Right cardiac atrium (tissue), 5 donors: ENCODE measurements at regions not wholly inside any gene's neighbourhood (a gene's known extent, or its start where the extent isn't known, plus 50 kb on each side); places are given as distances from the start of the nearest gene placed in this dataset.
"Not testable (repeated sequence)": the region's sequence is repeated elsewhere in the genome, so short reads cannot be mapped to it uniquely, and the experiment has no call there.

Experiments
- ATAC-seq, 2 donors: fragments of 200-7000 bp; cut with Tn5 transposase; one replicate each; pipeline versions ENCODE4 v1.8.0 to v1.9.1; 2020; ENCODE audit warnings: moderate library complexity in 2 of 2, mild to moderate bottlenecking in 1 of 2
- DNase-seq, 3 donors: peaks; one replicate each; pipeline ENCODE4 v3.0.0-alpha.2; 2020
- H3K27ac ChIP-seq: one replicate; pipeline ENCODE4 v1.5.1; 2013; ENCODE audit warnings: mild to moderate bottlenecking, low read length, control low read depth, moderate library complexity
- H3K27me3 ChIP-seq: one replicate; pipeline ENCODE4 v1.6.1; 2013; ENCODE audit not compliant: control insufficient read depth, insufficient read depth
- H3K4me1 ChIP-seq: one replicate; pipeline ENCODE4 v1.6.1; 2013; ENCODE audit warnings: low read length; ENCODE audit not compliant: control insufficient read depth, insufficient read depth
- H3K4me3 ChIP-seq: one replicate; pipeline ENCODE4 v1.5.1; 2013; ENCODE audit warnings: low read length, control low read depth
- H3K9me3 ChIP-seq: one replicate; pipeline ENCODE4 v1.6.1; 2013; ENCODE audit warnings: low read length; ENCODE audit not compliant: control insufficient read depth
- WGBS: extraction: QIAGEN DNeasy Blood & Tissue Kit; methylation state at CpG from one replicate; pipeline ENCODE4 v1.1.7; 2013; 5-methylcytosine and 5-hydroxymethylcytosine counted together
- intact Hi-C, 4 donors: fragments of 100-400 bp; cut with DNase I; formaldehyde crosslinking; loops; one replicate each; pipeline versions ENCODE4 v1.11.0 to v1.14.0; 2022 to 2023
- donor health status: healthy with polysubstance abuse.
- donor health status: DM: no; HTN: yes; CAD: no.
- donor health status: DM: no; HTN: no; CAD: no.
- donor health status: DM: no; HTN: yes; CAD: no; lungs with severe emphysema.
- donor health status: DM: yes; HTN: yes; CAD: no.

DNA sequence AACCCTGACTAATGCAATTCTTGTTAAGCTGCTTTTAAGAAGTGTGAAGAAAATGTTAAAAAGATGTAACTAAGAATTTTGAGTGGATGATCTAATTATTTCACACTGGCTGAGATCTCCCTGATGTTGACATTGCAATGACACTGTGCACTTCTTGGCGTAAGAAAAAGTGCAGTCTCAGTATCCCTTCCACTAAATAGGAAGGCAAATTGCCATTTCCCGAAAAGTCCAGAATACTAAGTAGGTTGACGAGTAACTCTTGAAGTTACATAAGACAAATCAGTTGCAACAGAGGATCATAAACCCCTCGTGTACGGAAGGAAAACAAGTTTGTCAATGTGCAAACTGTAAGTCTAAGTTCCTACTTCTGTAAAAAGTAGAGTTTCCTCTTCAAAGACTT is 189.9 kb downstream of the LMLN start:
- DNase-seq (peak in 1 of 3 donors; percentile 21), ATAC-seq (peak; percentile 4 to 43)
- H3K4me3 ChIP-seq, H3K27me3 ChIP-seq, H3K9me3 ChIP-seq, H3K27ac ChIP-seq, intact Hi-C loops, H3K4me1 ChIP-seq: not testable (repeated sequence)
- 51% methylated on average over 5 of the region's 5 CpGs for WGBS

DNA sequence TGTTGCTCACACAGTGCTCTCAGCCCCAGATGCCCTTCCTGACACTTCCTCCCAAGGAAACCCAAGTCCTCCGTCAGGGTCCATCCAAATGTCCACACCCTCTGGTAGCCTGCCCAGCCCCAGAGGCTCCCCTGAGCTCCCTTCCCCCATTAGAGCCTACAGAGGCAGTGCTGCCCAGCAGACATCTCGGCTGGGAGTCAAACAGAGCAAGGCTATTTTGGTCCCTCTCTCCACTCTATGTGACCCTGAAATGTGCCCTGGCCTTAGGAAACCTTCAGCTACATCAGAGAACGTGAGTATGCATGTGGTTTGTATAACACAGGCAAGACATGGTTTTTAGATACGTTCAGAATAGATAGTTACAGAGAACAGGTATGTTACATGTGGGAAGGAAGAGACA is 191.8 kb downstream of the LMLN start:
- intact Hi-C loops, H3K27ac ChIP-seq, H3K4me1 ChIP-seq, H3K4me3 ChIP-seq, H3K27me3 ChIP-seq, H3K9me3 ChIP-seq: not testable (repeated sequence)
- DNase-seq (peak in 1 of 3 donors; percentile 10), ATAC-seq (peak; percentile 76 to 78)
- 37% methylated on average over 4 of the region's 4 CpGs for WGBS

DNA sequence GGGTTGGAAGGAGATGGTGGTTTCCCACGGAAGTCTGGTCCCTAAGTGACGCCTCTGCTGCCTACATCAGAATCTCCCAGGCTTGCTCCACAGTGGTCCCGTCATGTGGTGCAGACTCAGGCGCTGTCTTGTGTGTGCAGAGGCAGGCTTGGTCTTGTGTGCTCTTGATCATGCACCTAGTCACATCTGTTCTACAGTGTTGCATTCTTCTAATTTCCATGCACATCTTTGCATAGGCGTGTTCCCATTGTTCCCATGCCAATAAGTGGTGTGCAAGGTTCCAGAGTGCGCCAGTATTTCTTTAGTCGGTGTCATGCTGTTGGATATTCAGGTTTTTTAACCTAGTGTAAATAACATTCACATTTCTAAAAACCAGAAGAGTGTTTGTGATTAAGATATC is 195.8 kb downstream of the LMLN start:
- H3K4me1 ChIP-seq, H3K4me3 ChIP-seq, DNase-seq, H3K9me3 ChIP-seq, H3K27ac ChIP-seq, ATAC-seq, H3K27me3 ChIP-seq, intact Hi-C loops: not testable (repeated sequence)
- WGBS = 94% methylated on average over 4 of the region's 7 CpGs

DNA sequence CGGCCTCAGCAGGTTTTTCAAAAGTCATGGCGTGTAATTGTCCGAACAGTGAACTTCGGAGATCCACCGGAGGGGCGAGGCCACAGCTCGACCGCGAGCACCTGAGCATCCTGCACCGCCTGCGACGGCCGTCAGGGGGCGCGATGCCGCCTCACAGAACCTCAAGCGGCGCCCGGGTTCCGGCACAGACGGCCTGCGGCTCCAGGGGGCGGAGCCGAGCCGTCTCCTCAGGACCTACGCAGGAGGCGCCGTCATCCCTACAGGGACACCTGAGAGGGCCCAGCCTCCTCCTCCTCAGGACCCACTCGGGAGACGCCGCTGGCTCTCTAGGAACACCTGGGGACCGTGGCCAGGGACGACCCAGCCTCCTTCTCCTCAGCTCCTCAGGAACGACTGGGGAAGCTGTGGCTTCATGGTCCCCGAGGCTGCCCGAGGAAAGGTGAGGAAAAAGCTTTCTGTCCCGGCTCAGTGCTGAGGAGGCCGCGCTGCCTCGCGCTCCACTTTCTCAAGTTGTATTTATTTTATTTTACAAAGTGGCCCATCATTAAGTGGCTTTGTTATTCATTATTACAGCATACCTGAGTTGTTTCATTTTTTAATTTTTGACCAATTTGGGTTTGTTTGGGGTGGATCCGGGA is 197.3 kb downstream of the LMLN start:
- intact Hi-C loops = not testable (repeated sequence)

DNA sequence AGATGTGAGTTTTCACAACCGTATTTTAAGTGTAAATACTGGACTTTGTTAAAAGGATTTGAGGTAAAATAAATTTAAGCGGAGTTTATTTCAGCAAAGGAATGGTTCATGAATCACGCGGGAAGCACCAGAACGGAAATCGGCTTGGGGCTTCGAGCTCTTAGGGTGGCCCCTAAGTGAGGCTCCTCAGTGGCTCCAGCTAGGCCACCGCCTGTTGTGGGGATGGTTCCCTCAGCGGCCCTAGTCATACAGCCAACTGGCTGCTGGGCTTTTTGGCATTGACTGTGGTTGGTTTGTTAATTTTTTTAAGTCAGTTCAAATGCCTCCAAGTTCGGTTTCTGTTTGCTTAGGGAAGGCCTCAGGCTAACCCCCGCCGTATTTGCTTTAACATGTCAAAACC is 198.0 kb downstream of the LMLN start:
- H3K27me3 ChIP-seq, H3K4me3 ChIP-seq, H3K9me3 ChIP-seq, H3K27ac ChIP-seq, H3K4me1 ChIP-seq, DNase-seq, intact Hi-C loops: not testable (repeated sequence)
- 78% methylated on average over 8 of the region's 12 CpGs for WGBS
- ATAC-seq = peak in 1 of 2 donors; percentile 48

More for the DNA sequence above, 197.3 kb downstream of the LMLN start:
- peak; percentile 69 to 86 for ATAC-seq
- not testable (repeated sequence) for H3K4me3 ChIP-seq, H3K27ac ChIP-seq, H3K27me3 ChIP-seq, DNase-seq, H3K9me3 ChIP-seq, H3K4me1 ChIP-seq
- WGBS = 12% methylated on average over 9 of the region's 42 CpGs

DNA sequence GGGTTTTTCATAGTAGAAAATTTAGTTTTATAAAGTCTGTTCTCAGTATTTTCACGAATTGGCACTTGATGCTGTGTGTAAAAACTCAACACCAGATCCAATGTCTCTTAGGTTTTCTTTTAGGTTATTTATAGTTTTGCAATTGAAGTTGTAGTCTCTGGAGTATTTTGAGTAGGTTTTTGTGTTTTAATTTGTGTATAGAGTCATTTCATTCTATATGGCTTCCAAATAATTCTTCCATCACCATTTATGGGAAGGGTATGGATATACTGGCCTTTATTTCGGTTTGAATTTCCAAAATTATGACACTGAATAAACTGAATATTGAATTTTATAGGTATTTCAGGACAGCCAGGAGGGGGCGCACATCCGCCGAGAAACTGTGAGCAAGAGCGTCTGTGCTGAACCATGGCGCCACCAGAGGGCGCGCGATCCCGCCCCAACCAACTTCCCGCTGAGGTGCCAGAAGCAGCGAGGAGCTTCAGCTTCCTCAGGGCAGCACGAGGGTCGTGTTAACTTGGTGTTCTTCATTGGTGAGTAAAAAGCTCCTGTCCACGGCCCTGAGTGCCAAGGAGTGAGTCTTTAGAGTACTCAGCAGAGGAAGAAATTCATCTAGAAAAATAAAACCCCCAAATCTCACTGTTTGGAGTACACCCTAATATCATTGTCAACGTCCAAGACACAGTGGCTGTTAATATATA is 207.5 kb downstream of the LMLN start:
- peak; percentile 74 to 91 (median 80) for DNase-seq
- ATAC-seq, H3K4me1 ChIP-seq, H3K4me3 ChIP-seq, H3K27ac ChIP-seq, intact Hi-C loops, H3K27me3 ChIP-seq, H3K9me3 ChIP-seq: not testable (repeated sequence)
- 2% methylated on average over 14 of the region's 17 CpGs for WGBS

DNA sequence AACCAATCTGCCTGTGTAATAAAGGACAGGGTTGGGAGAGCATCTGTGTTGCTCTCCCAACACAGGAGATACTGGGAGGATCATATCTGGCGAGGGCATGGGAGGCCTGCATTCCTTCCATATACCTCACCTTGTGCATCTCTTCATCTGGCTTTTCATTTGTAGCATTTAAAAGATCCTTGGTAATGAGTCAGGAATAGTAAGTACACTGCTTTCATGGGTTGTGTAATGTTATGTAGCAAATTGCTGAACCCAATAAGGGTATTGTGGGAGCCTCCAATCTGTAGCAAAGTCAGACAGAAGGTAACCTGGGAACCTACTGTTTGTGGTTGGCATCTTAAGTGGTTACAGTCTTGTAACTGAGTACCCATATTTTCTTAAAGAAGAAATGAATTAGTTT is 210.8 kb downstream of the LMLN start:
- ATAC-seq, H3K4me3 ChIP-seq, intact Hi-C loops, DNase-seq, H3K27me3 ChIP-seq, H3K27ac ChIP-seq, H3K4me1 ChIP-seq, H3K9me3 ChIP-seq: not testable (repeated sequence)
- 85% methylated on average over 1 of the region's 1 CpG for WGBS

DNA sequence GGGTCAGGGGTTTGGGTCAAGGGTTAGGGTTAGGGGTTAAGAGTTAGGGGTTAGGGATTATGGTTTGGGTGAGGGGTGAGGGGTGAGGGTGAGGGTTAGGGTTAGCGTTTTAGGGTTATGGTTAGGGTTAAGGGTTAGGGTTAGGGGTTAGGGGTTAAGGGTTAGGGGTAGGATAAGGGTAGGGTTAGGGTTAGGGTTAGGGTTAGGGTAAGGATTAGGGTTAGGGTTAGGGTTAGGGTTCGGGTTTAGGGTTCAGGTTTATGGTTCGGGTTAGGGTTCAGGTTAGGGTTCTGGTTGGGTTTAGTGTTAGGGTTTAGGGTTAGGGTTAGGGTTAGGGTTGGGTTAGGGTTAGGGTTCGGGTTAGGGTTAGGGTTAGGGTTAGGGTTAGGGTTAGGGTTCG is 213.1 kb downstream of the LMLN start:
- H3K27me3 ChIP-seq, H3K4me1 ChIP-seq, H3K9me3 ChIP-seq, DNase-seq, intact Hi-C loops, H3K27ac ChIP-seq, H3K4me3 ChIP-seq: not testable (repeated sequence)
- 89% methylated on average over 5 of the region's 5 CpGs for WGBS
- ATAC-seq = peak in 1 of 2 donors; percentile 46

DNA sequence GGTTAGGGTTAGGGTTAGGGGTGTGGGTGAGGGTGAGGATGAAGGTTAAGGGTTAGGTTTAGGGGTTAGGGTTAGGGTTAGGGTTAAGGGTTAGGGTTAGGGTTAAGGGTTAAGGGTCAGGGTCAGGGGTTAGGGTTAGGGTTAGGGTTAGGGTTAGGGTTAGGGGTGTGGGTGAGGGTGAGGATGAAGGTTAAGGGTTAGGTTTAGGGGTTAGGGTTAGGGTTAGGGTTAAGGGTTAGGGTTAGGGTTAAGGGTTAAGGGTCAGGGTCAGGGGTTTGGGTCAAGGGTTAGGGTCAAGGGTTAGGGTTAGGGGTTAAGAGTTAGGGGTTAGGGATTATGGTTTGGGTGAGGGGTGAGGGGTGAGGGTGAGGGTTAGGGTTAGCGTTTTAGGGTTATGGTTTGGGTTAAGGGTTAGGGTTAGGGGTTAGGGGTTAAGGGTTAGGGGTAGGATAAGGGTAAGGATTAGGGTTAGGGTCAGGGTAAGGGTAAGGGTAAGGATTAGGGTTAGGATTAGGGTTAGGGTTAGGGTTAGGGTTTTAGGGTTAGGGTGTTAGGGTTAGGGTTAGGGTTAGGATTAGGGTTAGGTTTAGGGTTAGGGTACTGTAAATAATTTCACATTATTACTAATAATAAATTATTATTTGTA is 214.0 kb downstream of the LMLN start:
- H3K4me3 ChIP-seq, H3K27ac ChIP-seq, H3K4me1 ChIP-seq, ATAC-seq, intact Hi-C loops, DNase-seq, H3K27me3 ChIP-seq, H3K9me3 ChIP-seq: not testable (repeated sequence)
- WGBS = 85% methylated on average over 1 of the region's 1 CpG
